HepG2 (cell line): ENCODE measurements at regions not wholly inside any gene's neighbourhood (a gene's known extent, or its start where the extent isn't known, plus 50 kb on each side); places are given as distances from the start of the nearest gene placed in this dataset.

Experiments used
- ATAC-seq: fragments of 200-7000 bp; cut with Tn5 transposase; 3 replicates; pipeline ENCODE4 v1.9.1; 2020; ENCODE audit warnings: mild to moderate bottlenecking, moderate library complexity
- BruUV-seq: library from RNA; stranded (reverse); fragments of 400-500 nt; replicated peaks from 2 replicates; lab custom pipeline; 2021; lab: Mats Ljungman, UMichigan
- CTCF ChIA-PET: fragments of 300-600 bp; formaldehyde crosslinking; extraction: SDS; loops from one replicate; lab custom pipeline; 2021; ENCODE audit warnings: low total read pairs, inconsistent platforms, low intra/inter-chr PET ratio; lab: Yijun Ruan, JAX
- POLR2A ChIA-PET: fragments of 350-600 bp; sonication (Branson Sonifier 250); formaldehyde crosslinking; loops from one replicate; lab custom pipeline; 2020; ENCODE audit warnings: antibody characterized with exemption, inconsistent platforms; lab: Yijun Ruan, JAX
- DNase-seq: peaks from one replicate; pipeline ENCODE4 v3.0.0-alpha.2; 2015; ENCODE audit warnings: low spot score
- FAIRE-seq: peaks from 3 replicates; lab custom pipeline; 2011; peaks lifted over from hg19 to GRCh38; lab: Jason Lieb, UNC
- H2AFZ ChIP-seq: one replicate; pipeline ENCODE4 v1.6.1; 2011; ENCODE audit warnings: low read length, inconsistent platforms
- H3K27ac ChIP-seq: fragments of 300-600 bp; 3 replicates; pipeline ENCODE4 v1.8.0; 2011; ENCODE audit warnings: mixed run types, mild to moderate bottlenecking, mixed read lengths, low read length, inconsistent platforms; ENCODE audit not compliant: insufficient read depth; ENCODE audit errors: extremely low read length
- H3K27me3 ChIP-seq, 2 experiments: fragments of 200-600 bp in 1 of 2; 2 replicates in 1 of 2; 3 replicates in 1 of 2; pipeline versions ENCODE4 v1.6.0 to v1.8.0; 2011; ENCODE audit warnings: low read length in 2 of 2, mild to moderate bottlenecking in 2 of 2, moderate library complexity in 2 of 2, inconsistent platforms in 1 of 2; ENCODE audit not compliant: insufficient read depth in 2 of 2, control insufficient read depth in 1 of 2
- H3K36me3 ChIP-seq, 2 experiments: fragments of 200-600 bp in 1 of 2; replicated peaks in 1 of 2; 2 replicates in 1 of 2; 3 replicates in 1 of 2; pipeline versions ENCODE4 v1.5.1 to v1.8.0; 2011; ENCODE audit warnings: low read length in 2 of 2, inconsistent platforms in 1 of 2; ENCODE audit not compliant: insufficient read depth in 2 of 2, control insufficient read depth in 1 of 2
- H3K4me1 ChIP-seq: 2 replicates; pipeline ENCODE4 v1.5.1; 2012; ENCODE audit warnings: low read length, inconsistent platforms; ENCODE audit not compliant: insufficient read depth
- H3K4me2 ChIP-seq: 2 replicates; pipeline ENCODE4 v1.6.0; 2011; ENCODE audit warnings: low read depth, low read length, inconsistent platforms
- H3K4me3 ChIP-seq, 3 experiments: fragments of 200-600 bp in 1 of 3; sonication (generic), shearing (Covaris generic) in 1 of 3; replicated peaks in 1 of 3; 2 replicates each; pipeline ENCODE4 v1.5.1; 2011 to 2016; ENCODE audit warnings: low read length in 3 of 3, inconsistent platforms in 2 of 3, low read depth in 2 of 3, mild to moderate bottlenecking in 2 of 3, control low read depth in 1 of 3, mixed read lengths in 1 of 3; ENCODE audit not compliant: insufficient read depth in 1 of 3
- H3K79me2 ChIP-seq: one replicate; pipeline ENCODE4 v1.6.1; 2011; ENCODE audit warnings: low read length, inconsistent platforms; ENCODE audit not compliant: insufficient read depth
- H3K9ac ChIP-seq: 2 replicates; pipeline ENCODE4 v1.6.0; 2011; ENCODE audit warnings: mild to moderate bottlenecking, low read depth, low read length, inconsistent platforms; ENCODE audit not compliant: insufficient read depth
- H3K9me3 ChIP-seq: 2 replicates; pipeline ENCODE4 v1.5.1; 2012; ENCODE audit warnings: mild to moderate bottlenecking, low read length
- H4K20me1 ChIP-seq: 2 replicates; pipeline ENCODE4 v1.6.0; 2011; ENCODE audit warnings: inconsistent platforms, mild to moderate bottlenecking, low read length, moderate library complexity; ENCODE audit not compliant: insufficient read depth
- BHLHE40 ChIP-seq: IDR thresholded peaks from 2 replicates; pipeline ENCODE4 v1.6.1; 2011; ENCODE audit warnings: low read length, improper control_type of control experiment
- CC2D1A ChIP-seq: sonication (generic); formaldehyde crosslinking; IDR thresholded peaks from 2 replicates; pipeline ENCODE4 v1.8.1; 2023; ENCODE audit warnings: mild to moderate bottlenecking, missing genetic modification reagents
- CENPX ChIP-seq: sonication (generic); formaldehyde crosslinking; IDR thresholded peaks from 2 replicates; pipeline ENCODE4 v1.9.0; 2021; ENCODE audit warnings: mild to moderate bottlenecking, missing genetic modification reagents, moderate library complexity
- CHD4 ChIP-seq: fragments of 200-600 bp; sonication (generic); IDR thresholded peaks from 2 replicates; pipeline ENCODE4 v1.7.0; 2017; ENCODE audit warnings: mild to moderate bottlenecking, low read length, borderline replicate concordance
- FIP1L1 ChIP-seq: fragments of 200-400 bp; formaldehyde crosslinking; IDR thresholded peaks from 2 replicates; pipeline ENCODE4 v1.6.1; 2018; ENCODE audit warnings: low read depth, mild to moderate bottlenecking, low read length, moderate library complexity, borderline replicate concordance; ENCODE audit not compliant: insufficient read depth
- FOXK1 ChIP-seq: sonication (generic); formaldehyde crosslinking; IDR thresholded peaks from 2 replicates; pipeline ENCODE4 v1.4.0; 2020; ENCODE audit warnings: low read depth, missing genetic modification reagents, borderline replicate concordance
- GZF1 ChIP-seq: sonication (generic); formaldehyde crosslinking; IDR thresholded peaks from 2 replicates; pipeline ENCODE4 v1.5.1; 2020; ENCODE audit warnings: mild to moderate bottlenecking, missing genetic modification reagents
- IRF9 ChIP-seq: sonication (generic); formaldehyde crosslinking; IDR thresholded peaks from 2 replicates; pipeline ENCODE4 v1.8.0; 2022; ENCODE audit warnings: missing genetic modification reagents, mild to moderate bottlenecking, borderline replicate concordance
- KDM3A ChIP-seq: IDR thresholded peaks from 2 replicates; pipeline ENCODE4 v1.6.1; 2018; ENCODE audit warnings: low read depth, missing compliant biosample characterization
- NFE2L1 ChIP-seq: sonication (generic); formaldehyde crosslinking; IDR thresholded peaks from 2 replicates; pipeline ENCODE4 v1.4.0; 2020; ENCODE audit warnings: missing genetic modification reagents, mild to moderate bottlenecking, borderline replicate concordance
- RBM39 ChIP-seq: fragments of 200-400 bp; formaldehyde crosslinking; IDR thresholded peaks from one replicate; pipeline ENCODE4 v1.6.1; 2018; ENCODE audit warnings: antibody characterized with exemption, mild to moderate bottlenecking, low read depth, low read length; ENCODE audit not compliant: poor library complexity, severe bottlenecking
- TIGD3 ChIP-seq: sonication (generic); formaldehyde crosslinking; IDR thresholded peaks from 2 replicates; pipeline ENCODE4 v1.5.1; 2020; ENCODE audit warnings: mild to moderate bottlenecking, missing genetic modification reagents, borderline replicate concordance
- ZFP37 ChIP-seq: sonication (generic); formaldehyde crosslinking; IDR thresholded peaks from 2 replicates; pipeline ENCODE4 v1.4.0; 2020; ENCODE audit warnings: missing genetic modification reagents, borderline replicate concordance
- ZNF383 ChIP-seq: sonication (generic); formaldehyde crosslinking; IDR thresholded peaks from 2 replicates; pipeline ENCODE4 v1.4.0; 2020; ENCODE audit warnings: missing genetic modification reagents, mild to moderate bottlenecking, borderline replicate concordance
- ZNF512 ChIP-seq: sonication (generic); formaldehyde crosslinking; IDR thresholded peaks from 2 replicates; pipeline ENCODE4 v1.4.0; 2020; ENCODE audit warnings: mild to moderate bottlenecking, missing genetic modification reagents
- WGBS: methylation state at CpG from one replicate; pipeline ENCODE4 v1.1.6; 2017; ENCODE audit warnings: low lambda C conversion rate; 5-methylcytosine and 5-hydroxymethylcytosine counted together
- in situ Hi-C: cut with HindIII; loops from 2 replicates; pipeline ENCODE4 v1.10.0; 2017; ENCODE audit warnings: low pct_unique_long_range_greater_than_20kb; ENCODE audit not compliant: extremely low pct_ligation_motif_present
- intact Hi-C: fragments of 100-400 bp; cut with micrococcal nuclease; formaldehyde crosslinking; loops from one replicate; pipeline ENCODE4 v1.10.0; 2022; ENCODE audit not compliant: unreplicated experiment
- TF ChIP-seq, protein P1 (sequence below): sonication (generic); formaldehyde crosslinking; IDR thresholded peaks from 2 replicates; pipeline ENCODE4 v1.4.0; 2020; ENCODE audit warnings: missing genetic modification reagents
- TF ChIP-seq, protein P2 (sequence below): sonication (generic); formaldehyde crosslinking; IDR thresholded peaks from 2 replicates; pipeline ENCODE4 v1.4.0; 2020; ENCODE audit warnings: missing genetic modification reagents, mild to moderate bottlenecking, borderline replicate concordance

- in situ Hi-C loops (no loop called here), intact Hi-C loops (no loop called here)
- TF ChIP-seq RBM39 (no peak), ZNF512 (CRISPR knock-in tag) (no peak), CENPX (no peak), TIGD3 (CRISPR knock-in tag) (no peak), BHLHE40 (no peak), CC2D1A (CRISPR knock-in tag) (no peak), ZFP37 (no peak), FIP1L1 (no peak), IRF9 (CRISPR knock-in tag) (no peak), FOXK1 (CRISPR knock-in tag) (no peak), ZNF383 (CRISPR knock-in tag) (no peak), GZF1 (CRISPR knock-in tag) (no peak), NFE2L1 (CRISPR knock-in tag) (no peak), CHD4 (no peak), KDM3A (CRISPR knock-in tag) (no peak)
- TF ChIP-seq, protein P1, sequence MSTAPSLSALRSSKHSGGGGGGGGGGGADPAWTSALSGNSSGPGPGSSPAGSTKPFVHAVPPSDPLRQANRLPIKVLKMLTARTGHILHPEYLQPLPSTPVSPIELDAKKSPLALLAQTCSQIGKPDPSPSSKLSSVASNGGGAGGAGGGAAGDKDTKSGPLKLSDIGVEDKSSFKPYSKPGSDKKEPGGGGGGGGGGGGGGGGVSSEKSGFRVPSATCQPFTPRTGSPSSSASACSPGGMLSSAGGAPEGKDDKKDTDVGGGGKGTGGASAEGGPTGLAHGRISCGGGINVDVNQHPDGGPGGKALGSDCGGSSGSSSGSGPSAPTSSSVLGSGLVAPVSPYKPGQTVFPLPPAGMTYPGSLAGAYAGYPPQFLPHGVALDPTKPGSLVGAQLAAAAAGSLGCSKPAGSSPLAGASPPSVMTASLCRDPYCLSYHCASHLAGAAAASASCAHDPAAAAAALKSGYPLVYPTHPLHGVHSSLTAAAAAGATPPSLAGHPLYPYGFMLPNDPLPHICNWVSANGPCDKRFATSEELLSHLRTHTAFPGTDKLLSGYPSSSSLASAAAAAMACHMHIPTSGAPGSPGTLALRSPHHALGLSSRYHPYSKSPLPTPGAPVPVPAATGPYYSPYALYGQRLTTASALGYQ = no peak
- TF ChIP-seq, protein P2, sequence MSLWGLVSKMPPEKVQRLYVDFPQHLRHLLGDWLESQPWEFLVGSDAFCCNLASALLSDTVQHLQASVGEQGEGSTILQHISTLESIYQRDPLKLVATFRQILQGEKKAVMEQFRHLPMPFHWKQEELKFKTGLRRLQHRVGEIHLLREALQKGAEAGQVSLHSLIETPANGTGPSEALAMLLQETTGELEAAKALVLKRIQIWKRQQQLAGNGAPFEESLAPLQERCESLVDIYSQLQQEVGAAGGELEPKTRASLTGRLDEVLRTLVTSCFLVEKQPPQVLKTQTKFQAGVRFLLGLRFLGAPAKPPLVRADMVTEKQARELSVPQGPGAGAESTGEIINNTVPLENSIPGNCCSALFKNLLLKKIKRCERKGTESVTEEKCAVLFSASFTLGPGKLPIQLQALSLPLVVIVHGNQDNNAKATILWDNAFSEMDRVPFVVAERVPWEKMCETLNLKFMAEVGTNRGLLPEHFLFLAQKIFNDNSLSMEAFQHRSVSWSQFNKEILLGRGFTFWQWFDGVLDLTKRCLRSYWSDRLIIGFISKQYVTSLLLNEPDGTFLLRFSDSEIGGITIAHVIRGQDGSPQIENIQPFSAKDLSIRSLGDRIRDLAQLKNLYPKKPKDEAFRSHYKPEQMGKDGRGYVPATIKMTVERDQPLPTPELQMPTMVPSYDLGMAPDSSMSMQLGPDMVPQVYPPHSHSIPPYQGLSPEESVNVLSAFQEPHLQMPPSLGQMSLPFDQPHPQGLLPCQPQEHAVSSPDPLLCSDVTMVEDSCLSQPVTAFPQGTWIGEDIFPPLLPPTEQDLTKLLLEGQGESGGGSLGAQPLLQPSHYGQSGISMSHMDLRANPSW = no peak
Measured at GRCh38 chrX:42443267-42443666, 334.7 kb downstream of the PPP1R2C start.

More at GRCh38 chrX:42443267-42443666, 334.7 kb downstream of the PPP1R2C start:
- Histone ChIP-seq H3K27ac (no peak overlapping the region), H3K9ac (no peak overlapping the region), H4K20me1 (no peaks in the 10 kb centered on the region), H3K4me1 (no peaks in the 10 kb centered on the region), H3K79me2 (no peaks in the 10 kb centered on the region), H3K4me3 (no peak overlapping the region), H3K36me3 (no peaks in the 10 kb centered on the region), H3K4me2 (no peak overlapping the region), H3K27me3 (no peaks in the 10 kb centered on the region), H3K9me3 (no peaks in the 10 kb centered on the region), H2AFZ (no peak overlapping the region)
- ChIA-PET POLR2A (no interaction called here), CTCF (no interaction called here)
- no peak for DNase-seq
- WGBS = 0% methylated on average over 1 of the region's 1 CpG
- no peak for FAIRE-seq
- no peak for ATAC-seq
- no TSS peak for BruUV-seq
